Prostate gland (tissue), 2 donors: ENCODE measurements at regions not wholly inside any gene's neighbourhood (a gene's known extent, or its start where the extent isn't known, plus 50 kb on each side); places are given as distances from the start of the nearest gene placed in this dataset.

Source experiments
- DNase-seq: peaks from one replicate; pipeline ENCODE4 v3.0.0-alpha.2; 2019; ENCODE audit warnings: low spot score
- H3K27ac ChIP-seq, 2 donors: fragments of 200-600 bp; sonication (generic); 2 replicates each; pipeline ENCODE4 v1.5.1; 2017 to 2019
- H3K27me3 ChIP-seq: fragments of 200-600 bp; sonication (generic); replicated peaks from 2 replicates; pipeline ENCODE4 v1.5.1; 2019; ENCODE audit not compliant: insufficient read depth
- H3K36me3 ChIP-seq, 2 donors: fragments of 200-600 bp; sonication (generic); 1 replicate in 1 of 2; 2 replicates in 1 of 2; pipeline versions ENCODE4 v1.5.1 to v1.8.1; 2017 to 2019
- H3K4me1 ChIP-seq: fragments of 200-600 bp; sonication (generic); replicated peaks from 2 replicates; pipeline ENCODE4 v1.5.1; 2019
- H3K4me3 ChIP-seq, 2 donors: fragments of 200-600 bp; sonication (generic); 2 replicates each; pipeline ENCODE4 v1.5.1; 2017 to 2019
- H3K9me3 ChIP-seq: fragments of 200-600 bp; sonication (generic); 2 replicates; pipeline ENCODE4 v1.5.1; 2017
- CTCF ChIP-seq, 4 experiments: fragments of 200-600 bp in 2 of 4; fragments of 450-650 bp in 2 of 4; sonication (generic) in 2 of 4; IDR thresholded peaks; 1 replicate in 3 of 4; 2 replicates in 1 of 4; pipeline ENCODE4 v1.5.1; 2016 to 2019; ENCODE audit warnings: antibody characterized with exemption in 4 of 4, mild to moderate bottlenecking in 2 of 4, moderate library complexity in 2 of 4
- POLR2A ChIP-seq: fragments of 450-650 bp; IDR thresholded peaks from one replicate; pipeline ENCODE4 v1.6.1; 2016; ENCODE audit warnings: antibody characterized with exemption, mild to moderate bottlenecking
- POLR2AphosphoS5 ChIP-seq: sonication (generic); formaldehyde crosslinking; IDR thresholded peaks from one replicate; pipeline ENCODE4 v1.6.1; 2017; ENCODE audit warnings: antibody characterized with exemption
- WGBS: methylation state at CpG from one replicate; pipeline ENCODE4 v1.1.5; 2018; 5-methylcytosine and 5-hydroxymethylcytosine counted together
- intact Hi-C: fragments of 100-400 bp; cut with DNase I; formaldehyde crosslinking; loops from one replicate; pipeline ENCODE4 v1.14.2; 2022

DNA sequence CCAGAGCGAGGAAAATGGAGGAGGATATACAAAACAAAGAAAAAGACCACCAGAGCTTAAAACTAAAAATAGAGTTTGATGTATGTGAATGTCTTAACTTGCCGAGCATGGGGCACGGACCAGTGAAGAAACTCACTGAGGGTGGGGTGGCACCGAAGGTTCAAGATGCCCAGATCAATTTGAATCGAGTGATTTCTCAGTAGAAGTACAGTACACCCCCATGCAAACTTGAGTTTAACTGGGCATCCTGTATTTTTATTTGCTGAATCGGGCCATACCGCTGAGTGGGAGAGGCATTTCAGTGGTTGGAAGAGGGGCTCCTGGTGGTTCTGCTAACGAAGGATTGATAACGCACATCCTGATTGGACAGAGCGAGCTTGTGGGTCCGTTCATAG is 81.7 kb downstream of the ANKRD60 start:
- H3K27ac ChIP-seq = peak overlapping the region; percentile 81 to 88
- WGBS = 70% methylated on average over 11 of the region's 11 CpGs
- H3K9me3 ChIP-seq = no peaks in the 10 kb centered on the region
- H3K4me3 ChIP-seq = no peak overlapping the region
- H3K27me3 ChIP-seq = no peaks in the 10 kb centered on the region
- intact Hi-C loops = no loop called here
- H3K36me3 ChIP-seq = no peaks in the 10 kb centered on the region
- peaks cover 10% of the 10 kb centered on the region for H3K4me1 ChIP-seq
- no peak for DNase-seq
- TF ChIP-seq POLR2A (no peak), POLR2AphosphoS5 (no peak), CTCF (IDR thresholded peaks at IDR 0.05) (no peak)

GRCh38 chr20:58146081-58146745 is 82.2 kb downstream of the ANKRD60 start:
- Histone ChIP-seq H3K27ac (peak overlapping the region; percentile 81 to 88), H3K4me3 (no peak overlapping the region), H3K4me1 (peaks cover 10% of the 10 kb centered on the region), H3K9me3 (no peaks in the 10 kb centered on the region), H3K36me3 (no peaks in the 10 kb centered on the region), H3K27me3 (no peaks in the 10 kb centered on the region)
- peak; percentile 48 for DNase-seq
- TF ChIP-seq POLR2A (no peak), POLR2AphosphoS5 (peak; percentile 91)
- intact Hi-C loops = no loop called here
- 20% methylated on average over 8 of the region's 8 CpGs for WGBS

GRCh38 chr20:58145506-58146080 is 82.9 kb downstream of the ANKRD60 start:
- DNase-seq = no peak
- H3K27ac ChIP-seq = peak overlapping the region; percentile 81 to 88
- H3K36me3 ChIP-seq = no peaks in the 10 kb centered on the region
- no peaks in the 10 kb centered on the region for H3K27me3 ChIP-seq
- H3K4me3 ChIP-seq = no peak overlapping the region
- intact Hi-C loops = no loop called here
- no peak for TF ChIP-seq CTCF (IDR thresholded peaks at IDR 0.05)
- no peak for TF ChIP-seq POLR2A
- TF ChIP-seq POLR2AphosphoS5 = no peak
- peaks cover 10% of the 10 kb centered on the region for H3K4me1 ChIP-seq
- H3K9me3 ChIP-seq = no peaks in the 10 kb centered on the region
- WGBS = 84% methylated on average over 6 of the region's 6 CpGs

GRCh38 chr20:58144096-58144495 is 84.4 kb downstream of the ANKRD60 start:
- intact Hi-C loops = no loop called here
- TF ChIP-seq POLR2AphosphoS5 (no peak), CTCF (IDR thresholded peaks at IDR 0.05) (no peak), POLR2A (no peak)
- no peaks in the 10 kb centered on the region for H3K36me3 ChIP-seq
- WGBS = 88% methylated on average over 9 of the region's 9 CpGs
- no peaks in the 10 kb centered on the region for H3K27me3 ChIP-seq
- no peak overlapping the region for H3K27ac ChIP-seq
- peaks cover 10% of the 10 kb centered on the region for H3K4me1 ChIP-seq
- no peak for DNase-seq
- no peaks in the 10 kb centered on the region for H3K9me3 ChIP-seq
- no peak overlapping the region for H3K4me3 ChIP-seq

DNA sequence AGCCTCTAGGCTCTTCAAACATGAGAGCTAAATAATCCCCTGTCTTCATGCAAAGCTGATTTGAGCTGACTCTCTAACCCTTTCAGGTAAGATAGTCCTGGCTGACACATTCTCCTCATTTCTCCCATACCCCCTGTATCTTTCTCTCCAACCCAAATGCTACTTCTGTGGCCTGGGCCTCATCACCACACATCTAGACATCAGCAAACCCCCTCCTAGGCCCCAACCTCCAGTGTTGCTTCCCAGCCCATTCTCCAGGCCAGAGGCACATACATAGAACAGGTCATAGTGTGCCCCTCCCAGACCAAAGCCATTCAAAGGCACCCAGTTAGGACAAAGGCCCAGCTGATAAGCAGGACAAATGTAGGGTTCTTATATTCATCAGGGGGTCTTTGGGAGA is 84.9 kb downstream of the ANKRD60 start:
- Histone ChIP-seq H3K4me3 (no peak overlapping the region), H3K36me3 (no peaks in the 10 kb centered on the region), H3K27ac (no peak overlapping the region), H3K9me3 (no peaks in the 10 kb centered on the region), H3K4me1 (peaks cover 10% of the 10 kb centered on the region), H3K27me3 (no peaks in the 10 kb centered on the region)
- intact Hi-C loops = no loop called here
- DNase-seq = no peak
- TF ChIP-seq POLR2AphosphoS5 (no peak), POLR2A (no peak), CTCF (IDR thresholded peaks at IDR 0.05) (no peak)
